Posterior cingulate gyrus (tissue), 11 donors: ENCODE measurements at regions not wholly inside any gene's neighbourhood (a gene's known extent, or its start where the extent isn't known, plus 50 kb on each side); places are given as distances from the start of the nearest gene placed in this dataset.
A peak's percentile ranks its signal among the peaks of the same experiment; 100 is the strongest.
"Not testable (repeated sequence)": the region's sequence is repeated elsewhere in the genome, so short reads cannot be mapped to it uniquely, and the experiment has no call there.

Source experiments
- DNase-seq, 10 donors: peaks; one replicate each; pipeline versions ENCODE4 v3.0.0 to v3.0.0-alpha.2; 2020 to 2021; ENCODE audit warnings: mixed read lengths in 3 of 10
- intact Hi-C: fragments of 100-400 bp; cut with DNase I; formaldehyde crosslinking; loops from one replicate; pipeline ENCODE4 v1.15.1; 2023

DNA sequence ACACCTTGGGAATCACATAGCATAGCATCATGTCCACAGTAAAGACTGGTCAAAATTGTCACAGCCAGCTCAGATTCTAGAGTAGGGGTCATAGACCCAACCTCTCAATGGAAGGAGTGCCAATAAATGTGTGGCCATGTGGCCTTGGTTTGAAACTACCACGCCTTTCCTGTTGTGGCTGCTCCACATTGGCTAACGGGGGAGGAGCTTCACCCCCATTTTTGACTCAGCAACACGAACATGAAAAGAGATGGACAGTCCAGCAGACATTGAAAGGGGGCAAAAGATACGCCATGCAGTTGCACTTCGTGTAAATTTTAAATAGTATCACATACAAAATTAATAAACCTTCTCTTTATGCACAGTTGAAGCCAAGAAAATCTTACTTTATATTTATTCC is 78.4 kb upstream of the HIVEP3 start:
- no peak for DNase-seq
- intact Hi-C loops: no loop called here

DNA sequence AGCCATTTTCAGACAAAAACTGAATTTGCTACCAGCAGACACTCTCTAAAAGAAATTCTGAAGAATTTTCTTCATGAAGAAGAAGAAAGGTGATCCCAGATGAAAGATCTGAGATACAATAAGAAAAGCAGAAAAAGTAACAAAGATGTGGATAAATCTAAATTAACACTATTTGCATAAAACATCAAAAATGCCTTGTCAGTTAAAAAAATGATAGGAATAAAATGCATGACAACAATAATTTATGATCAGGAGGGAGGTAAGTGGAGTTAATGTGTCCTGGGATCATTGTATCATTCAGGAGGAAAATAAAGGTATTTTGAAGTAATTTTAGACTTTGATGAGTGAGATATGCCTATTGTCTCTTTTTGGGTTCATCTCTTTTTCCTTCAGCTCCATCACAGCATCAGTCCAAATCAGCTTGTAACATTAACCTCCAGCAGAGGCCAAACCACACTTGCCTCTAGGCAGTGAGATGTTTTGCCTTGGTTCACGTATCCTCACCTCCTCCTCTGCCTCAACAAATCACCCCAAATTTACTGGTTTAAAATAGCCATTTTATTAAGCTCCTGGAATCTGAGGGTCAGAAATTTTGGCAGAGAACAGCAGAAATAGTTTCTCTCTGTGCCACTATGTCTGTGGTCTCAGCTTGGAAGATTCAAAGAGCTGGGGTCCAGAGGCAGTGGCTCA is 76.9 kb upstream of the HIVEP3 start:
- intact Hi-C loops: no loop called here
- DNase-seq: no peak

DNA sequence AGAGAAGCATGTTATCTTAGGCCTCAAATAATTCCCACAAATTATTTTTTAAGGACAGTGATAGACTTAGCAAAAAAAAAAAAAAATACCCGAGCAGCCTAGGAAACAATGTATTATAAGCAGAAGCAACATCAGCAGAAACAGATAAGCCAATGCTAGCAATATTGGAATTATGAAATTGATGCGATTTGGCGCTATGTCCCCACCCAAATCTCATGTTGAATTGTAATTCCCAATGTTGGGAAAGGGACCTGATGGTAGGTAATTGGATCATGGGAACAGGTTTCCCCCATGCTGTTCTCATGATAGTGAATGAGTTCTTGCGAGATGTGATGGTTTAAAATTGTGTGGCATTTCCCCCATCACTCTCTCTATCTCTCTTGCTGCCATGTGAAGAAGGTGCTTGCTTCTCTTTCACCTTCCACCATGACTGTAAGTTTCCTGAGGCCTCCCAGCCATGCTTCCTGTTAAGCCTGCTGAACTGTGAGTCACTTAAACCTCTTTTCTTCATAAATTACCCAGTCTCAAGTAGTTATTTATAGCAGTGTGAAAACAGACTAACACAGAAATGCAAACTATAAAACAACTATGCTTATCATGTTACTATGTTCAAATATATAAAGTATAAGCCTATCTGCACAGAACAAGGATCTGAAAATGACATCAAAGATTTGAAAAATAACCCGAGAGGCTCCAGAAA is 75.6 kb upstream of the HIVEP3 start:
- intact Hi-C loops: no loop called here
- DNase-seq: no peak

DNA sequence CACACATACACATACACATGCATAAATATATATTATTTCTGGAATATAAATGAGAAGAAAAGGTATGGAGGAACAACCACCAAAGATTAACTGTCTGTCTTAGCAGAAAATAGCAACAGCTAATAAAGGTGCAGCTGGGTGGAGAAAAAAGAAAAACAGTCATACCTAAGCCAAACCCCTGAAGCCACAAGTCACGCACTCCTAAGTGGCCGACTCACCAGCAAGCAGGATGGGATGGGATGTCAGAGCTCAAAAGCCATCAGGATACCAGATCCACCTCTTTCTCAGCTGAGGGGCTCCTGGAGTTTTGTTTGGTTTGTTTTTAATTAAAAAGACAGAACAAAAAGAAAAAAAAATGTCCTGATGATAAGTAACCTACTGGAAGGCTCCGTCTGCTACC is 64.7 kb upstream of the HIVEP3 start:
- intact Hi-C loops: no loop called here
- DNase-seq: no peak

DNA sequence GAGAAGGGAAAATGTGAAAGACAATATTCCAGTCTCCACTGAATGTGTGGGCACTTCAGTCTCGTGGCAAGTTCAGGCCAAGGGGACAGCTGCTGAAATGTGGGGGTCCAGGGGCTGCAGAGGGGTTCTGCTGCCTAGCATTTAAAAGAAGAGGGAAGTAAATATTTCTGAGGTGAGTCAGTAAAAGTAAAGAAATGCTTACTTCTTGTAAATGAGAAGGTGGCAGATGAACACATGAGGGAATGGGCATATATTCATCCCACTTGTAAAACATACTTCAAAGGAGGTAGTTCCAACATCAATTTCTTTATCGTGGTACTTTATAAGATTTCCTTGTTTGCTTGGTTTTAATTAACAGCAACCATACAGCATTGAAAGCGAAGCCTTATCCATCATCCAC is 63.1 kb upstream of the HIVEP3 start:
- DNase-seq: no peak
- intact Hi-C loops: no loop called here

DNA sequence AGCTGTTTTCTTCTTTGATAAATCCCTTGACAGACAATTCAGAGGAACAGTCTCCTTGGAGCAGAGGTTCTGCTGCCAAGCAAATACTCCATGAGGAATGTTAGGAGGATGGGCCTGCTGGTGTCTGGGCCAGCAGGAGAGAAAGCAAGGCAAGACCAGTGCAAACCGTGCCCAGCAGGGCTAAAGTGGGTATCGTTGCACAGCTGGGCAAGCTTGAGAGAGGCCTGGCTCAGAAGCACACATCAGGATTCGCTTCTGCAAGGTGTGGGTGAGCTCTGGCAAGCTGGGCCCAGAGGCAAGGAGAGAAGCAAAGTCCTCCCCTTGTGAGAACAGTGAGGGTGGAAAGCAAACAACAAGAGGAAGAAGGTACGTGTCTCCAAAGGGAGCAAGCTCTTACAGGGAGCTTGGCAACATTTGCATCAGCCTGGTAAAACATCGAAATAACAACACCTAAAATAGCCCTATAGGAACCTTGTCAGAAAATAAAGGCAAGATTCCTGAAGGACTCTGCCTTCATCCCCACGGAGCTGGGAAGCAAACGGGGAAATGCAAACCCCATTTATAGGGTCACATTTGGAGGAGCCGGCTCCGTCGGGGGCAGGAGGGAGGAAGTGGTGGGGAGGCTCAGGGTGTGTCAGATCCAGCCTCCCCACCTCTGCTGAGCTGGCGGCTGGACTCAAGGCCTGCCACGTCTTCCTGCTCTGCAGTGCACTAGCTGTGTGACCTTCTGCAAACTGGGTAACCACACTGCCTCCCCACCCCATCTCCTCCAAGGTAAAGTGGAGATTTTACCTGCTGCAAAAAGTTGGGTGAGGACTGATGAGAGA is 62.3 kb upstream of the HIVEP3 start:
- DNase-seq: peak in 2 of 10 donors; percentile 14 to 83
- intact Hi-C loops: no loop called here

DNA sequence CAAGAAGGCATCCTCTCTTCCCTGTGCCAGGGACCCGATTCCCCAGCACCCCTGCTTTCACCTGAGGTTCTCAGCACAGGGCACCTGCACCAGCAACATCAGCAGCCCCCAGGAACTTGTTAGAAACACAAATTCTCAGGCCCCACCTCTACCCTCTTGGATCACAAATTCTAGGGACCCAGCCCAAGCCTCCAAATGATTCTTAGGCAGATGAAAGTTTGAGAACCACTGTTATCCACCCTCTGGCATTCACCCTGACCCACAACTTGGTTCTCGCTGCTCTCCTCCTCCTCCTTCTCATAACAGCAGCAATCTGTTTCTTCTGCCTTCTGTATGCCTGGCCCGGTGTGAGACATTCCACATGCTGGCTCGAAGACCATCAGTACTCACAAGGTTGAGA is 60.3 kb upstream of the HIVEP3 start:
- intact Hi-C loops: no loop called here
- no peak for DNase-seq

DNA sequence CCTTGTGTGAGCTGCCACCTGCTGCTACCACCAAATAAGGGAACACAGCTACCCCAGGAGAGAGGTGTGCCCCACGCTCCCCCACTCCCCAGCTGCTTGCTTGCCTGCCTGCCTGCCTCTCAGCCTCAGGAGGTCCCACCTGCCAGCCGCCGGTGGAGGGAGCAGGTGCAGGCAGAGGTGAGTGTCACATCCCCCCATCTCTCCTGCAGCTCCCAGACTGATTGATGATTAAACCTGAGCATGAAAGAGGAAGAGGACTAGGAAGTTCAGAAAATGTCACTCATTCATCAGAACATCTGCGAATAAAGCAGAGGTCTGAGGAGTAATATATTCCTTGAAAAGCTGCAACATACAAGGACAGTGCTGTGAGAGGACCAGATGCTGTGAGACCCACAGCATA is 58.6 kb upstream of the HIVEP3 start:
- intact Hi-C loops: no loop called here
- DNase-seq: no peak

DNA sequence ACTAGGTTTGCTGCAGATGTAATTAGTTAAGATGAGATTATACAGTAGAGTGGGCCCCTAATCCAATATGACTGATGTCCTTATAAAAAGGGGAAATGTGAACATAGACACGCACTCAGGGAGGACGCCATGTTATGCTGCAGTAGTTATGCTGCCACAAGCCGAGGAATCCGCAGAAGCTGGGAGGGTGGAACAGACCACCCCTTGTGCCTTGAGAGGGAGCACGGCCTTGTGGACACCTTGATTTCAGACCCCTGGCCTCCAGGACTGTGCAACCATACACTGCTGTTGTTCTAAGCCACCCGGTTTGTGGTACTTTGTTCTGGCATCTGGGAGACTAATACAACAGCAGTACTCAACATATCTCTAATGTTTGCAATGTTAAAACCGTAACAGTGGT is 57.9 kb upstream of the HIVEP3 start:
- intact Hi-C loops: no loop called here
- no peak for DNase-seq

DNA sequence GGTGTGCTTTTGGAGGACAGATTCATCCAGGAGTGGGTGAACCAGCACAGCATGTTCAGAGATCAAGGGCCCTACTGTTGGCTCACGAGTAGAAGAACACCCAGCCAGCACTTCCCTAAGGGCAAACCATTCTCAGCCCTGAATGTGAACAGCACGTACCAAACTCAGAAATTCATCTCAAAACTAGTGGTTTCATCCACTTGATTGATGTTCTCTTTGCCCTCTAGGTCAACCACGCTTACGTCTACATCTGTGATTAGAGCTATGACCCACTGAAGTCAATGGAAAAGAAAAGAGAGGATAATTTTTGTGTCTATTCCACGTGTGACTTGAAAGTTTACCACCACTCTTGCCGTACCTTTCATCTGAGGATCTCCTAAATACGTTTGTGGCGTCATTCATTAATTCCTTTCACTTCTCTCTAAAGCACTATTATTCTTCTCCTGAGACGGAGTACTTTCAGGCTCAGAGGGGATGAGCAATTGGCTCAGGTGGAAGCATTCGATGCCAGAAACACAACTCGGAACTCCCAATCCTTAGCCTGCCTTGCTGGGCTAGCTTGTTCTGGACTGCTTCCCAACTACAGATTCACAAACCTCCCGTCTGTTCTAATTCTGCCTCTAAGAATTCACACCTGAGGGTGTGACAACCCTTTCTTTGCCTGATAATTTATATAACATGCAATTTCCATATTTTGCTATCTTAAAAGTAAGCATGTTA is 57.3 kb upstream of the HIVEP3 start:
- no peak for DNase-seq
- intact Hi-C loops: no loop called here

DNA sequence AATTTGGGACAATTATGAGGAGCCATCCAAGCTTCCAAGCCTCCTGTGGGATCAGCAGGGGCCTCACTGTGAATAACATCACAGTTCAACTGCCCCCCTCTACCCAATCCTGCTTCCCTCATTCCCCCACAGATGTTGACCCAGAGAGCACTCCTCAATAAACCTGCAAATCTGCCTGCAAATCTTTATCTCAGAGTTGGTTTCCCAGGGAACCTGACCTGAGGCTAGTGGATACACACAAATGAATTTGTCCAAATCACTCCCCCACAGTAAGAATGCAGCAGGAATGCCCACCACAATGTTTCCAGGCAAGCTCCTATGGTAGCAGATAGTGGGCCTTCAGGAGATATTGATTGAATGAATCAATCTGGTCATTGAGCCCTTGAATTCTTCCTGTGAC is 56.4 kb upstream of the HIVEP3 start:
- intact Hi-C loops: no loop called here
- no peak for DNase-seq

DNA sequence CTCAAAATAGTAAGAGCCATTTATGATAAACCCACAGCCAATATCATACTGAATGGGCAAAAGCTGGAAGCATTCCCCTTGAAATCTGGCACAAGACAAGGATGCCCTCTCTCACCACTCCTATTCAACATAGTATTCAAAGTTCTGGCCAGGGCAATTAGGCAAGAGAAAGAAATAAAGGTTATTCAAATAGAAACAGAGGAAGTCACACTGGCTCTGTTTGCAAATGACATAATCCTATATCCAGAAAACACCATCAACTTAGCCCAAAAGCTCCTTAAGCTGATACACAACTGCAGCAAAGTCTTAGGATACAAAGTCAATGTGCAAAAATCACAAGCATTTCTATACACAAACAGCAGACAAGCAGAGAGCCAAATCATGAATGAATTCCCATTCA is 49.8 kb upstream of the HIVEP3 start:
- intact Hi-C loops, DNase-seq: not testable (repeated sequence)
